HG03175 (cell line): ENCODE measurements at regions not wholly inside any gene's neighbourhood (a gene's known extent, or its start where the extent isn't known, plus 50 kb on each side); places are given as distances from the start of the nearest gene placed in this dataset.
A peak's percentile ranks its signal among the peaks of the same experiment; 100 is the strongest.
"Not testable (repeated sequence)": the region's sequence is repeated elsewhere in the genome, so short reads cannot be mapped to it uniquely, and the experiment has no call there.

Experiments
- ATAC-seq: cut with Tn5 transposase; IDR thresholded peaks from one replicate; pipeline ENCODE4 v1.9.1; 2021; ENCODE audit warnings: mild to moderate bottlenecking, moderate library complexity; ENCODE audit not compliant: unreplicated experiment

- no peak for ATAC-seq
These were observed 111.3 kb upstream of the WARS2 start for GRCh38 chr1:119251751-119252150.

GRCh38 chr1:119253366-119253765, 112.9 kb upstream of the WARS2 start:
- ATAC-seq, result no peak

GRCh38 chr1:119254067-119254720, 113.7 kb upstream of the WARS2 start:
- no peak for ATAC-seq

- ATAC-seq, result not testable (repeated sequence)
These were observed 112.5 kb upstream of the HAO2 start for GRCh38 chr1:119256089-119256488.

- no peak for ATAC-seq
These were observed 108.1 kb upstream of the HAO2 start for GRCh38 chr1:119260506-119260905.

- ATAC-seq, result peak; percentile 87
These were observed 102.2 kb upstream of the HAO2 start for GRCh38 chr1:119266386-119266785.

GRCh38 chr1:119266858-119267257, 101.7 kb upstream of the HAO2 start:
- no peak for ATAC-seq

GRCh38 chr1:119267288-119267687, 101.3 kb upstream of the HAO2 start:
- not testable (repeated sequence) for ATAC-seq

- ATAC-seq, result no peak
These were observed 99.7 kb upstream of the HAO2 start for GRCh38 chr1:119268879-119269278.

GRCh38 chr1:119275145-119276134, 93.1 kb upstream of the HAO2 start:
- ATAC-seq, result peak; percentile 74

- no peak for ATAC-seq
These were observed 92.0 kb upstream of the HAO2 start for GRCh38 chr1:119276558-119276957.

- no peak for ATAC-seq
These were observed 88.9 kb upstream of the HAO2 start for GRCh38 chr1:119279456-119280381.

- ATAC-seq, result no peak
These were observed 83.1 kb upstream of the HAO2 start for GRCh38 chr1:119285482-119285881.

- no peak for ATAC-seq
These were observed 81.9 kb upstream of the HAO2 start for GRCh38 chr1:119286587-119287181.

GRCh38 chr1:119288751-119289150, 79.8 kb upstream of the HAO2 start:
- ATAC-seq, result no peak

GRCh38 chr1:119290297-119290696, 78.3 kb upstream of the HAO2 start:
- ATAC-seq, result no peak

- no peak for ATAC-seq
These were observed 76.9 kb upstream of the HAO2 start for GRCh38 chr1:119291611-119292206.

- ATAC-seq, result no peak
These were observed 74.8 kb upstream of the HAO2 start for GRCh38 chr1:119293797-119294196.

- no peak for ATAC-seq
These were observed 74.4 kb upstream of the HAO2 start for GRCh38 chr1:119294199-119294598.

GRCh38 chr1:119294722-119295121, 73.9 kb upstream of the HAO2 start:
- no peak for ATAC-seq
